Mesendoderm (in vitro differentiated cells): ENCODE measurements at regions not wholly inside any gene's neighbourhood (a gene's known extent, or its start where the extent isn't known, plus 50 kb on each side); places are given as distances from the start of the nearest gene placed in this dataset.

Experiments used
- DNase-seq: peaks from one replicate; pipeline ENCODE4 v3.0.0; 2013
- H2AK5ac ChIP-seq: 2 replicates; pipeline ENCODE4 v1.6.1; 2013; ENCODE audit warnings: low read length, inconsistent platforms
- H2BK120ac ChIP-seq: 2 replicates; pipeline ENCODE4 v1.6.1; 2013; ENCODE audit warnings: low read depth, mild to moderate bottlenecking, low read length, moderate library complexity, mixed read lengths
- H2BK15ac ChIP-seq: replicated peaks from 2 replicates; pipeline ENCODE4 v1.6.1; 2013; ENCODE audit warnings: low read depth, mild to moderate bottlenecking, moderate library complexity
- H2BK5ac ChIP-seq: 2 replicates; pipeline ENCODE4 v1.6.1; 2013; ENCODE audit warnings: low read length, inconsistent platforms
- H3K18ac ChIP-seq: 2 replicates; pipeline ENCODE4 v1.6.1; 2013; ENCODE audit warnings: mild to moderate bottlenecking, low read length, mixed read lengths
- H3K23ac ChIP-seq: one replicate; pipeline ENCODE4 v1.6.1; 2013; ENCODE audit warnings: low read length
- H3K27ac ChIP-seq: 2 replicates; pipeline ENCODE4 v1.5.1; 2013; ENCODE audit warnings: low read depth, mild to moderate bottlenecking, inconsistent platforms, low read length, moderate library complexity
- H3K27me3 ChIP-seq: 2 replicates; pipeline ENCODE4 v1.6.1; 2013; ENCODE audit warnings: low read length, control low read depth, mild to moderate bottlenecking, inconsistent platforms; ENCODE audit not compliant: insufficient read depth, poor library complexity
- H3K36me3 ChIP-seq: 2 replicates; pipeline ENCODE4 v1.6.1; 2013; ENCODE audit warnings: low read length, inconsistent platforms; ENCODE audit not compliant: control insufficient read depth, insufficient read depth
- H3K4ac ChIP-seq: one replicate; pipeline ENCODE4 v1.6.1; 2013; ENCODE audit warnings: low read depth, mild to moderate bottlenecking, low read length, moderate library complexity
- H3K4me1 ChIP-seq: 2 replicates; pipeline ENCODE4 v1.6.1; 2013; ENCODE audit warnings: low read depth, low read length, inconsistent platforms; ENCODE audit not compliant: control insufficient read depth
- H3K4me2 ChIP-seq: 2 replicates; pipeline ENCODE4 v1.6.1; 2013; ENCODE audit warnings: low read length
- H3K4me3 ChIP-seq: 2 replicates; pipeline ENCODE4 v1.5.1; 2013; ENCODE audit warnings: mild to moderate bottlenecking, low read length
- H3K56ac ChIP-seq: one replicate; pipeline ENCODE4 v1.6.1; 2013; ENCODE audit warnings: low read length
- H3K79me1 ChIP-seq: 2 replicates; pipeline ENCODE4 v1.6.1; 2013; ENCODE audit warnings: low read length, inconsistent platforms
- H3K79me2 ChIP-seq: 2 replicates; pipeline ENCODE4 v1.6.1; 2013; ENCODE audit warnings: mild to moderate bottlenecking, low read length; ENCODE audit not compliant: control insufficient read depth, insufficient read depth
- H3K9ac ChIP-seq: 2 replicates; pipeline ENCODE4 v1.6.1; 2013; ENCODE audit warnings: low read length, inconsistent platforms
- H4K5ac ChIP-seq: one replicate; pipeline ENCODE4 v1.6.1; 2013; ENCODE audit warnings: low read length
- H4K8ac ChIP-seq: one replicate; pipeline ENCODE4 v1.6.1; 2013; ENCODE audit warnings: low read depth, mild to moderate bottlenecking, control low read depth, low read length, moderate library complexity
- WGBS: extraction: QIAGEN DNeasy Blood & Tissue Kit; methylation state at CpG from one replicate; pipeline ENCODE4 v1.1.7; 2013; ENCODE audit warnings: low lambda C conversion rate, missing lambda C conversion rate; ENCODE audit not compliant: insufficient coverage; ENCODE audit errors: extremely low coverage; 5-methylcytosine and 5-hydroxymethylcytosine counted together

DNA sequence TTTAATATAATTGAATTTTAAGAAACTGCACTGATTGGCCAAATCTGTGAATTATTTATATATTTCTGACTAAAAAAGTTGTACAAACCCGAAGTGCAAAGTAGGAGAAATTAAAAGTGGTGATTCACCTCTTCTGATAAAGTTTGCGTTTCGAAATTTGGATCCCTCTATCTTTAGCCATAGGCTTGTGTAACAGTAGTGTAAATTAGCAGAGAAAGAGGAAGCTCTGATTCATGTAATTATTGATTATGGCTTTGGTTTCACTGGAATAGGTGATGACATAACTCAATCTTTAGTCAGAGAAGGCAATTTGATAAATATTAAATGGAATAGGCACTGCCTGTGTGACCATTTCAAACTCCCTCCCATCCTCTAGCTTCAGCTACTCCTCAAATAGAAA, 717.8 kb upstream of the PCDH7 start:
- H3K4me2 ChIP-seq, result no peak overlapping the region
- H2BK120ac ChIP-seq, result no peak overlapping the region
- no peaks in the 10 kb centered on the region for H3K79me1 ChIP-seq
- H2AK5ac ChIP-seq, result no peak overlapping the region
- no peak overlapping the region for H2BK15ac ChIP-seq
- no CpG with 5 or more reads among the region's 3 CpGs for WGBS
- H3K18ac ChIP-seq, result no peak overlapping the region
- no peak for DNase-seq
- no peak overlapping the region for H4K5ac ChIP-seq
- H3K36me3 ChIP-seq, result no peaks in the 10 kb centered on the region
- H2BK5ac ChIP-seq, result no peak overlapping the region
- no peaks in the 10 kb centered on the region for H3K27me3 ChIP-seq
- no peak overlapping the region for H4K8ac ChIP-seq
- H3K4me3 ChIP-seq, result no peak overlapping the region
- no peaks in the 10 kb centered on the region for H3K79me2 ChIP-seq
- no peak overlapping the region for H3K56ac ChIP-seq
- no peak overlapping the region for H3K9ac ChIP-seq
- no peak overlapping the region for H3K27ac ChIP-seq
- no peak overlapping the region for H3K23ac ChIP-seq
- H3K4me1 ChIP-seq, result no peaks in the 10 kb centered on the region
- H3K4ac ChIP-seq, result no peak overlapping the region

- Histone ChIP-seq H3K36me3 (no peaks in the 10 kb centered on the region), H3K4ac (no peak overlapping the region), H3K23ac (no peak overlapping the region), H3K18ac (no peak overlapping the region), H3K27me3 (no peaks in the 10 kb centered on the region), H2BK5ac (no peak overlapping the region), H3K9ac (no peak overlapping the region), H2BK120ac (no peak overlapping the region), H4K8ac (no peak overlapping the region), H3K79me2 (no peaks in the 10 kb centered on the region), H3K4me1 (no peaks in the 10 kb centered on the region), H3K27ac (no peak overlapping the region), H3K4me3 (no peak overlapping the region), H2BK15ac (no peak overlapping the region), H4K5ac (no peak overlapping the region), H3K4me2 (no peak overlapping the region), H3K56ac (no peak overlapping the region), H3K79me1 (no peaks in the 10 kb centered on the region), H2AK5ac (no peak overlapping the region)
- no peak for DNase-seq
- no CpG with 5 or more reads among the region's 4 CpGs for WGBS
These were observed 714.2 kb upstream of the PCDH7 start for GRCh38 chr4:30005995-30006394.

DNA sequence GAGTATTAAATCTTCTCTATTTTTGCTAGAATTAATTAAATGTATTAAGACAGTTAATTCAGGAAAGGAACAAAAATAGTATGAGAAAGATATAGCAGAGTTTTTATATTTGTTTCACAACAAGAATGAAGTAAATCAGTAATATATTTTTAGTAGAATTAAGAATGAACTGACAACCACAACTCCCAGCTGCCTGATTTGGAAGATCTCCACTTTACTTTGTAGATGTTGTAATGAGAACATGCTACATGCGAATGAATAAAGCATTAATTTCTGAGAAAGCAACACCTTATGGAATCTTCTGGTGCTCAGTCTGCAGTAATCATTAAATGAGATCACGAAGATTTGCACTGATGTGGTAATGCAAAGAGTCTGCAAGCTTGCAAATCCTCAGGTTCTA, 695.6 kb upstream of the PCDH7 start:
- Histone ChIP-seq H3K18ac (no peak overlapping the region), H3K4me1 (no peaks in the 10 kb centered on the region), H2BK5ac (no peak overlapping the region), H3K4me3 (no peak overlapping the region), H3K9ac (no peak overlapping the region), H3K23ac (no peak overlapping the region), H3K27ac (no peak overlapping the region), H2BK120ac (no peak overlapping the region), H2AK5ac (no peak overlapping the region), H2BK15ac (no peak overlapping the region), H3K79me2 (no peaks in the 10 kb centered on the region), H4K8ac (no peak overlapping the region), H3K56ac (no peak overlapping the region), H4K5ac (no peak overlapping the region), H3K36me3 (no peaks in the 10 kb centered on the region), H3K79me1 (no peaks in the 10 kb centered on the region), H3K4ac (no peak overlapping the region), H3K4me2 (no peak overlapping the region), H3K27me3 (no peaks in the 10 kb centered on the region)
- no peak for DNase-seq
- no CpG with 5 or more reads among the region's 2 CpGs for WGBS

GRCh38 chr4:30028826-30029225, 691.3 kb upstream of the PCDH7 start:
- Histone ChIP-seq H4K8ac (no peak overlapping the region), H3K36me3 (no peaks in the 10 kb centered on the region), H3K4me1 (no peaks in the 10 kb centered on the region), H3K56ac (no peak overlapping the region), H4K5ac (no peak overlapping the region), H2BK120ac (no peak overlapping the region), H3K4me2 (no peak overlapping the region), H3K79me1 (no peaks in the 10 kb centered on the region), H3K9ac (no peak overlapping the region), H3K18ac (no peak overlapping the region), H3K4ac (no peak overlapping the region), H2AK5ac (no peak overlapping the region), H3K4me3 (no peak overlapping the region), H3K23ac (no peak overlapping the region), H3K27me3 (no peaks in the 10 kb centered on the region), H3K79me2 (no peaks in the 10 kb centered on the region), H2BK15ac (no peak overlapping the region), H3K27ac (no peak overlapping the region), H2BK5ac (no peak overlapping the region)
- DNase-seq, result peak; percentile 13

GRCh38 chr4:30056016-30056766, 664.0 kb upstream of the PCDH7 start:
- Histone ChIP-seq H3K36me3 (no peaks in the 10 kb centered on the region), H3K79me2 (no peaks in the 10 kb centered on the region), H3K79me1 (no peaks in the 10 kb centered on the region), H3K4me2 (no peak overlapping the region), H2BK5ac (no peak overlapping the region), H4K8ac (no peak overlapping the region), H3K56ac (no peak overlapping the region), H2BK15ac (no peak overlapping the region), H2BK120ac (no peak overlapping the region), H3K9ac (no peak overlapping the region), H3K27ac (no peak overlapping the region), H3K4ac (no peak overlapping the region), H3K27me3 (no peaks in the 10 kb centered on the region), H3K23ac (no peak overlapping the region), H3K18ac (no peak overlapping the region), H3K4me3 (no peak overlapping the region), H3K4me1 (no peaks in the 10 kb centered on the region), H2AK5ac (no peak overlapping the region), H4K5ac (no peak overlapping the region)
- WGBS, result 100% methylated on average over 1 of the region's 5 CpGs
- peak; percentile 6 for DNase-seq

DNA sequence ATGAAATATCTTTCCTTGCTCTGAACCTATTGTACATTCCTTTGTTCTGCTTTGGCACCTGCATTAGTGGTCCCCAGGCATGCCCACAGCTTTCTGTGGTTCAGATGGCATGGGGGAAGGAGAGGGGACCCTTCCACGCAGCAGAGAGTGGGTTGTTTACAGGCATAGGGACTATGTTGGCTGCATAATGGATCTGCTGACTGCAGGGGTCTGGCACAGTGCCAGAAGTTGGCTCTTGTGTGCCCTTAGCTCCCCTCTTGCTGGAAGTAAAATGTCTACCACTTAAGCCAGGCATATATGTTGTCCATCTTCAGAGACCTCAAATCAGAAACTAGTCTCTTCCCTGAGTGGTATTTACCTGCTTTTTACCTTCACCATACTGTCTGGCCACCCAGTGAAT, 651.9 kb upstream of the PCDH7 start:
- Histone ChIP-seq H3K23ac (no peak overlapping the region), H3K36me3 (no peaks in the 10 kb centered on the region), H3K18ac (no peak overlapping the region), H2BK5ac (no peak overlapping the region), H3K4ac (no peak overlapping the region), H3K79me2 (no peaks in the 10 kb centered on the region), H4K5ac (no peak overlapping the region), H2BK15ac (no peak overlapping the region), H3K4me2 (no peak overlapping the region), H3K4me1 (no peaks in the 10 kb centered on the region), H3K4me3 (no peak overlapping the region), H3K56ac (no peak overlapping the region), H3K9ac (no peak overlapping the region), H2BK120ac (no peak overlapping the region), H3K27me3 (no peaks in the 10 kb centered on the region), H2AK5ac (no peak overlapping the region), H3K27ac (no peak overlapping the region), H4K8ac (no peak overlapping the region), H3K79me1 (no peaks in the 10 kb centered on the region)
- no CpG with 5 or more reads among the region's 1 CpG for WGBS
- no peak for DNase-seq
